HG03045 (cell line): ENCODE measurements at regions not wholly inside any gene's neighbourhood (a gene's known extent, or its start where the extent isn't known, plus 50 kb on each side); places are given as distances from the start of the nearest gene placed in this dataset.

Experiments
- ATAC-seq: cut with Tn5 transposase; IDR thresholded peaks from one replicate; pipeline ENCODE4 v1.9.1; 2021; ENCODE audit warnings: mild to moderate bottlenecking, moderate library complexity; ENCODE audit not compliant: unreplicated experiment

GRCh38 chr2:8304821-8305766 is 376.8 kb upstream of the ID2 start:
- no peak for ATAC-seq

GRCh38 chr2:8306530-8307351 is 375.1 kb upstream of the ID2 start:
- ATAC-seq = no peak

GRCh38 chr2:8307606-8308180 is 374.2 kb upstream of the ID2 start:
- ATAC-seq = no peak

- ATAC-seq = no peak
Measured at GRCh38 chr2:8309131-8309530, 372.7 kb upstream of the ID2 start.

GRCh38 chr2:8310557-8311455 is 371.1 kb upstream of the ID2 start:
- ATAC-seq = no peak

GRCh38 chr2:8312221-8312620 is 369.6 kb upstream of the ID2 start:
- ATAC-seq = no peak

- ATAC-seq = peak; percentile 71
Measured at GRCh38 chr2:8312861-8313830, 368.7 kb upstream of the ID2 start.

- ATAC-seq = no peak
Measured at GRCh38 chr2:8314063-8314462, 367.8 kb upstream of the ID2 start.

GRCh38 chr2:8315531-8316165 is 366.2 kb upstream of the ID2 start:
- no peak for ATAC-seq

- no peak for ATAC-seq
Measured at GRCh38 chr2:8316356-8316755, 365.5 kb upstream of the ID2 start.

GRCh38 chr2:8317418-8317817 is 364.4 kb upstream of the ID2 start:
- no peak for ATAC-seq

GRCh38 chr2:8319219-8319618 is 362.6 kb upstream of the ID2 start:
- ATAC-seq = no peak

- no peak for ATAC-seq
Measured at GRCh38 chr2:8320311-8321066, 361.4 kb upstream of the ID2 start.

- ATAC-seq = no peak
Measured at GRCh38 chr2:8322634-8323033, 359.2 kb upstream of the ID2 start.

GRCh38 chr2:8324164-8324856 is 357.5 kb upstream of the ID2 start:
- no peak for ATAC-seq

GRCh38 chr2:8324901-8325300 is 357.0 kb upstream of the ID2 start:
- ATAC-seq = no peak

- no peak for ATAC-seq
Measured at GRCh38 chr2:8327371-8328100, 354.3 kb upstream of the ID2 start.
